GM03348 (cell line): ENCODE measurements at regions not wholly inside any gene's neighbourhood (a gene's known extent, or its start where the extent isn't known, plus 50 kb on each side); places are given as distances from the start of the nearest gene placed in this dataset.
A peak's percentile ranks its signal among the peaks of the same experiment; 100 is the strongest.
"Not testable (repeated sequence)": the region's sequence is repeated elsewhere in the genome, so short reads cannot be mapped to it uniquely, and the experiment has no call there.

Experiments
- DNase-seq: peaks from one replicate; pipeline ENCODE4 v3.0.0; 2012; ENCODE audit warnings: low spot score

GRCh38 chrX:39401483-39402110, 600.3 kb downstream of the MID1IP1 start:
- no peak for DNase-seq

GRCh38 chrX:39402158-39402557, 600.9 kb downstream of the MID1IP1 start:
- DNase-seq: no peak

- DNase-seq: no peak
Observed at GRCh38 chrX:39406799-39407198, 605.5 kb downstream of the MID1IP1 start.

DNA sequence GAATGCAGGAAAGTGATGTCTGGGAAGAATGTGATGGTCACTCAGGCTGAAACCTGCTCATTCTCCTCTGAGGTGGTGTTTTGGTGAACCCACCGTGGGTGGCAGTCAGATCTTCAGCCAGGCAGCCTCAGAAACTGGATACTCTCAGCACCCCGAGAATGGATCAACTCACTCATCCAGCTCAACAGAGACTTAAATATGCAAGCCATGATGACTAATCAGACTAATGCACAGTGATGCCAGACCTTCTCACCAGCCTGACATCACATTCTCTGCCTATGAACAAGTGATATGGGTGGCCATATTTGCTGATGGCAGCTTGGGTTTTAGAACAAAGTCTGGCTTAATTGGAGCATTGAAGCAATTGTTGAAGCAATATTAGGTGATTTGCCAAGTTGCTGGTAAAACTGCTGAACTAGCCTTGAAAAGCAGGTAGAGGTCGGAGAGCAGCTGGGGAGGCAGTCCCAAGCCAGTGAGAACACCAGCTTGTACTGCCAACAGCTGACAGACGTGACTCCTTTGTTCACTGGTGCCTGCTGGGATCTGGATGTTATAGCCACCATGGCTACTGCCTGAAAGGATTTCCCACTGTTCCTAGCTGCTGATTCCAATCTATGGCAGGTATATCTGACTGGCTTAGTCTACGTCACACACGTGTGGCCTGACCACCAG, 608.1 kb downstream of the MID1IP1 start:
- no peak for DNase-seq

DNA sequence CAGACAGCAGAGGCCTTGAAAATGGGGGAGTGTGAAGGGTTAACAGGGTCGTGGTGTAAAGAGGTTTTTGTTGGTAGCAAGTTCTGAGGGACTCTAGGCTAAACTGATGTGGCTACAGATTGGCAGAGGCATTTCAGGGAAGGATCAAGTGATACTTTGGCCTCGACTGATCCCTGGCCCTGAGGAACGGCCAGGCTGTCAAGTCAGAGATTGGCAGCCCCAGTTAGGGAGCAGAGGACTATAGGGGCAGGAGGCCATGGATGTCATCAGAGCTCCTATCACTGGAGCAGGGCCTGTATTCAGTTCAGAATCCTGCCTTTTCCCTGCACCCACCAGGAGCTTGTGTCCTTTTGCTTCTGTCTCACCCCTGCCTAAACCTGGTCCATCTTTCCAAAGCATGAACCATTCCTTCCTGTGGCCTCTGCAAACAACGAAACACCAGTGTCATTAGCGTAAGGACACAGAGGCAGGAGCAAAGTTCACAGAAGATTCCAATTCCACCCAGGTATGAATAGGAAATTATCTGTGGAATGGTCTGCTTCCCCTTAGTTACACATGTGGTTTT, 613.1 kb downstream of the MID1IP1 start:
- DNase-seq: no peak

GRCh38 chrX:39416547-39417260, 615.4 kb downstream of the MID1IP1 start:
- no peak for DNase-seq

DNA sequence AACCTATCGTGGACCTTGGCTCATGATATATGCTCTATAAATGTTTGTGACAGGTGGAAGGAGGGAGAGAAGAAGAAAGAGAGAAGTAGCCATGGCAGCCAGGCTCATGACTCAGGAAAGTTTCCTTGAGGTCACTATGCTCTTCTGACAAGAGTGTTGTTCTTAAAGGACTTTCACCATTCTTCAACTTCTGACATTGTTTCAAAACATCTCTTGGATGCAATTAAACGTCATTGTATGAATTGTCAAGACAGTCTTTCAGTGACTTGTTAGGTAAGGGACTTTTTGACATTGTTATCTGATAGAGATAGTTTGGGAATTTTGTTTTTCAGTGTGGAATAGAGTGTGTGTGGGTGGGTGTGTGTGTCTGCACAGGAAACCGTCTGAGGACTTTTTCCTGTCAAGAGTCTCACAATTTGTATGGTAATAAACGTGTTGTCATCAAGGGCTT, 617.0 kb downstream of the MID1IP1 start:
- no peak for DNase-seq

- DNase-seq: no peak
Observed at GRCh38 chrX:39418731-39419638, 617.7 kb downstream of the MID1IP1 start.

- DNase-seq: no peak
Observed at GRCh38 chrX:39421006-39421405, 619.7 kb downstream of the MID1IP1 start.

DNA sequence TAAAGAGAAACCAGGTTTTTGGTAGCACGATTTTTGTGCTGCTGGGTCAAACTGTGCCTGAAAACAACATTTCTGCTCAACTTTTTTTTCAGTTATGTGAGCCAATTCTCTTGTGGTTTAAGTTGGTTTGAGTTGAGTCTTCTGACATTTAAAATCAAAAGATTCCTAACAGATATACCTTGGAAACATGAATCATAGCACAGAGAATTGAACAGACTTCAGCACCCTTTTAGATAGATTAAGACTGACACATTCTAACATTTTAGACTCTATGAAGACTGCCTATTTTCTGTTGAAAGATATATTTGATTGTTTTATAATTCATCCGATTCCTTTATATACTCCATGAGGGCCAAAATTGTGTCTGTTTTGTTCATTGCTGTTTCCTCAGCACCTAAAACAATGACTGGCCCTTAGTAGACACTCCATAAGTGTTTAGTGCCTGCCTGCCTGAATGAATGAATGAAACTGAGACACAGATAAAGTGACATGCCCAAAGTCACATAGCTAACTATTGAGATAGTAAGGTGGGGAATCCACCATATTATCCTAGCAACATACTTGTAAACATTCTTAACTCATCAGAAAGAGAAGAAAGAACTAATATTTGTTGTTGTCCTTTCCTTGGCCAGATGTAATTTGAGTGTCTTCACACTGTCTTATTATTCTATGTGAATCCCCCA, 624.0 kb downstream of the MID1IP1 start:
- DNase-seq: no peak

GRCh38 chrX:39426101-39426500, 624.8 kb downstream of the MID1IP1 start:
- no peak for DNase-seq

- no peak for DNase-seq
Observed at GRCh38 chrX:39427492-39427891, 626.2 kb downstream of the MID1IP1 start.

DNA sequence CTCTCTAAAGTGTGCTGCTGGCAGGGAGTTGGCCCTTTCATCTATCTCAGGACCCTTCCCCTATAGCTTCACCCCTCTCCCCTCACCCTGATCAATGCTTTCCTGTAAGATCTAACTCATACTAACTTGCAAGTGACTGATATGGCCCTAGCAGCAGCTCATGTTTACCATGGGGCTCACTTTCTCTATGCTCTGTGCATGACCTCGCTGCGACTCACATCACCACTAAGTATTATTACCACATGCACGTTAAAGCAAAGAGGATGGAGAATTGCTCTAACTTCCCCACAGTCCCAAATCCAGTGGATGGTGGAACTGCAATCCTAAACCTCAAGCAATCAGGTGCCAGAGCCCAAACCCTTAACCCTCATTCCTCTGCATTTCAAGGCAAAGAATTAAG, 626.6 kb downstream of the MID1IP1 start:
- DNase-seq: peak; percentile 4

DNA sequence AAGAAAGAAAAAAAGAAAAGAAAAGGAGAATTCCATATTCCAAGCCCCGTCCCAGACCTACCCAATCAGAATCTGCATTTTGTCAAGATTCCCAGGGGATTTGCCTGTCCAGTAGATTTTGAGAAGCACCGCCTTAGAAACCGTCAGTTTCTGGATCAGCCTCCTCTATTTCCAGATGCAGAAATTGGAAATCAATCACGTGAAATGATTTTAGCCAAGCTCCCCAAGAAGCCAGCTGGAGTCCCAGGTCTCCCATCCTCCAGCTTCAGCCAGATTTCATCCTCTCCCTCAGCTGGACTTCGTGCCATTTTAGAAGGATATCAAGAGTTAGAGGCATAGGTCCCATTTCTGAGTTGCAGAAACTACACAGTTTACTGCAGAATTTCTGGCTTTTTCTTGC, 629.3 kb downstream of the MID1IP1 start:
- no peak for DNase-seq

GRCh38 chrX:39431893-39432292, 630.6 kb downstream of the MID1IP1 start:
- DNase-seq: no peak

GRCh38 chrX:39434671-39435070, 633.4 kb downstream of the MID1IP1 start:
- not testable (repeated sequence) for DNase-seq

- DNase-seq: not testable (repeated sequence)
Observed at GRCh38 chrX:39436538-39436937, 635.3 kb downstream of the MID1IP1 start.

DNA sequence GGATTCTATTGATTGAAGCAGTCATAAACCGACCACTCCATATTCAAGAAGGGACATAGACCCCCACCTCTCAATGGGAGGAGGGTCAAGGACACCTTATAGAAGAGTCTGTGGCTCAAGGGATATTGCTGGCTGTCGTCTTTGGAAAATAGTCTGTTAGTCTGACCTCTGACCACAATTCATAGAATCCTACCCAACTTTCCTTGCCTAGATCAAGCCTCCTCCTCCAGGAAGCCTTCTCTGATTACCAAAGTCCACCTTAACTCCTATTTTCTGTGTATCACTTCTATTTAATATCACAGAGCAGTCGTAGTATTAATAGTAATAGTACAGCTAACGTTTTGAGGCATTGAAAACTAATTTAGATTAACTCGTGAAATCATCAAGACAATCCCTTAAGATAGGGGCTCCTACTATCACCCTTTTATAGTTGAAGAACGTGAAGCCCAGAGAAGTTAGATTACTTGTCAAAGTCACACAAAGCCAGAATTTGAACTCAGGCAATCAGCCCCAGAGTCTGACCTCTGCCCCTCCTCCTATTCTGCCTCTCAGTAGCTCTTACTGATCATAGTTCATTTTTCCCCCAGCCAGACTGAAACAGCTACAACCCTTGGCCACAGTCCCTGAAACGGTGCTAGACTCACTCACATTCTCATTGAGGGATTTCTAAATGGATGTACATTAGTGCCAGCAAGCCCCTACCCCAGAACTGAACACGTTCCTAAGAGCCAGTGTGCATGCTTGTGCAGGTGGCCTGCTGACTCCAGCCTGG, 636.6 kb downstream of the MID1IP1 start:
- no peak for DNase-seq

DNA sequence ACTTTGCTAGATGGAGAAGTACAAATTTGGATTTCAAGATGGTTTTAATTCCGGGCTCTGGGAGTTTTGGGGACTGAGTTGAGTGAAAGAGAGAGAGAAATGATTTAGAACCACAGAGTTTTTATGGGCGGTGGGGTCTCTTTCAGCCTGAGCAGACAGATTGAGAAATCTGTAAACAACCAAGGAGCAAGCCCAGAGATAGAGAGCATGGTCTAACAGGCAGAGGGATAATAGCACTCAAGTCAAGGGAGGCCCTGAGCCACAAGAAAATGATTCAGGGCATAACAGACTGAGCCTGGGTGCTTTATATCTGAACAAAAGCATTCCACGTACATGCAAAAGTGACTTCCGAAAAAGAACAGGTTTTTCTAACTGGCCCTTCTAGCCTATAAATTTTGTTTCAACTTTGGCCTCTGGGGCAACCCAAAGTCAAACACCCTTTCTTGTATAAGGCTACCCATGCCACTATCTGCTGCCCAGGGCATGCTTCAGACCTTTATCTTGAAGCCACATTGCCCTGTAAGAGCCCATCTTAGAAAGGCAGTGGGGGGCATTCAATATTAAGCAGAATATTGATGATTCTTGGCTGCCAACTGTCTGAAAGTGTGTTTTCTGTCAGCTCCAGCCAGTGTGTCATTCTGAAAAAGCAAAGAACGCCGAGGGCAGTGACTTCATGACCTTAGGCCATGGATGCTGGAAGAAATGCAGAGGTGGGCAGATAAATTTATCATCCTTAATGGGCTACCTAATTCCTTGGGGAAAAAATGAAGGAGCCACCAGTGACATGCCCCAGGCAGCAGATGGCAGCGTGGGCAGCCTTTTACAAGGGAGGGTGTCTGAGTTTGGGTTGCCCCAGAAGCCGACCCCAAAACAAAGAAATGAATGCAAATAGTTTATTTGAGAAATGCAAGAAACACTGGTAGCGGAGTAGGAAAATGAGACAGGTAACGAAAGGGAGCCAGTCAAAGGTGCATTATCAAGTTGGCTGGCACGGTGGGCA, 637.6 kb downstream of the MID1IP1 start:
- no peak for DNase-seq
